GM21717 (cell line): ENCODE measurements at regions not wholly inside any gene's neighbourhood (a gene's known extent, or its start where the extent isn't known, plus 50 kb on each side); places are given as distances from the start of the nearest gene placed in this dataset.

Experiments used
- ATAC-seq: cut with Tn5 transposase; IDR thresholded peaks from one replicate; pipeline ENCODE4 v1.9.1; 2021; ENCODE audit warnings: mild to moderate bottlenecking, moderate library complexity; ENCODE audit not compliant: unreplicated experiment

GRCh38 chr2:33890686-33891085, 291.6 kb upstream of the FAM98A start:
- no peak for ATAC-seq

- ATAC-seq, result no peak
Measured at GRCh38 chr2:33877348-33878016, 278.4 kb upstream of the FAM98A start.

- ATAC-seq, result no peak
Measured at GRCh38 chr2:33873076-33873605, 274.0 kb upstream of the FAM98A start.

DNA sequence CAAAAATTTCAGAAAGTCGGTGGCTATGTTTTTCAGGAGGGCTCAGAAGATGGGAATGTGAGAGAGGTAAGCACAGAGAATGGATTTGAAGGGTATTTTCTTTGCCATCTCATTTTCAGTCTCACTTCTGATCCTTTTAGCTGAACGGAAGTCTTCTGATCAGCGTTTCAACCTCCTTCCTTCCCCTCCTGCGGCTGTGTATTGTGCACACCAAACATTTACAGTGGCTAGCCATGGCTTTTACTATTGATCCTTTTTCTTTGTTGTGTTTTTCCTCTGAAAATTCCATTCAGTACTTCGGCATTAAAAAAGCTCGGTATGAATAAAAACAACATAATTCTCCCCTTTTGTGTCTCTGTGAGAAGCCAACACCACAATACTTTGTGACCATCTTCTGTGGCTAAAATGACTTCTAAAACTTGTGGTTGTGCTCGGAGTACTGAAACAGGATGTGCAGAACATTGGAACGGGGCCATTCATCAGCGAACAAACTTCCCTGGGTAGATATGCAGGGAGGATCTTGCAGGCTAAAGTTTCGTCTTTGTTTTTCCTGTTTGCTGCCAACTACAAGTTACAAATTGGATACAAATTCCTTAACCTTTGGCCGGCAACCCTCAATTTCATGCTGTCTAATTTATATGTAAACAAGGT, 260.8 kb upstream of the FAM98A start:
- no peak for ATAC-seq

DNA sequence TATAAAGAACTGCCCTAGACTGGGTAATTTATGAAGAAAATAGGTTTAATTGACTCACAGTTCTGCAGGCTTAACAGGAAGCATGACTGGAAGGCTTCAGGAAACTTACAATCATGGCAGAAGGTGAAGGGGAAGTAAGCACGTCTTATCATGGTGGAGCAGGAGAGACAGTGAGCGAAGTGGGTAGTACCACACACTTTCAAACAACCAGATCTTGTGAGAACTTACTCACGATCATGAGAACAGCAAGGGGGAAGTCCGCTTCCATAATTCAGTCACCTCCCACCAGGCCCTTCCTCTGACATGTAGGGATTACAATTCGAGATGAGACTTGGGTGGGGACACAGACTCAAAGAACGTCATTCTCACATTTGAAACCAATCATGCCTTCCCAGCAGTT, 260.1 kb upstream of the FAM98A start:
- no peak for ATAC-seq

- no peak for ATAC-seq
Measured at GRCh38 chr2:33848486-33848885, 249.4 kb upstream of the FAM98A start.

DNA sequence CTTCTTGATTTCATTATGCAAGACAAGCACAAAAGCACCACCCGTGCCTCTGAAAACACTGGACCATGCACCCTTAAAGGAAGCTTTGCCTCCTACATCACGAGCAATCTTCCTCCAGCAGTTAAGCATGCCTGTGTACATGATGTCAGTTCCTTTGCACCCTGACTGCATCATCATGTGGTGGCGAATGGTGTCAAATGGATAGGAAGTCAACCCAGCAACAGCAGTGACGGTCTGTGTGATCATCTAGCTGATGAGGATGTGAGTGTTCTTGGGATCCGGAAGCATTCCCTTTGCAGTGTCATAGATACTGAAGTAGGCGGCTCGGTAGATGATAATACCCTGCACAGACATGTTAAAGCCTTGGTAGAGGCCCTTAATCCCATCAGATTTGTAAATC, 240.7 kb upstream of the FAM98A start:
- no peak for ATAC-seq

- no peak for ATAC-seq
Measured at GRCh38 chr2:33836628-33837027, 237.5 kb upstream of the FAM98A start.

DNA sequence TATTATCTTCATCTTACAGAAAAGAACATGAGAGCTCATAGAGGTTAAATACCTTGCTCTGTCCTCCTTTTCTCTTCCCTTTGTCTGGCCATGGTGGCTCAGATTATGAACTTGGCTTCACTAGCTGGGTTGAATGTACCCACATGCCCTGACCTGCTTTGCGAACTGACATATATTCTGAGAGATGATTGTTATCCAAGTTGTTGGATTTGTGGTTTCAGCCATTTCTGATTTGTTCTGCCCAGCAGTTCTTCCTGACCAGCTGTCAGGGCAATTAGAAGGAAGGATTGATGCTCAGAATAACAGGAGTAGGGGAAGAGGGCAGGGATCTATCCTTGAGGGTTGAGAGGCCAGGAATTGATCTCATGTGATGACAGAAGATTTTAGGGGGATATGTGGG, 236.8 kb upstream of the FAM98A start:
- ATAC-seq, result no peak

DNA sequence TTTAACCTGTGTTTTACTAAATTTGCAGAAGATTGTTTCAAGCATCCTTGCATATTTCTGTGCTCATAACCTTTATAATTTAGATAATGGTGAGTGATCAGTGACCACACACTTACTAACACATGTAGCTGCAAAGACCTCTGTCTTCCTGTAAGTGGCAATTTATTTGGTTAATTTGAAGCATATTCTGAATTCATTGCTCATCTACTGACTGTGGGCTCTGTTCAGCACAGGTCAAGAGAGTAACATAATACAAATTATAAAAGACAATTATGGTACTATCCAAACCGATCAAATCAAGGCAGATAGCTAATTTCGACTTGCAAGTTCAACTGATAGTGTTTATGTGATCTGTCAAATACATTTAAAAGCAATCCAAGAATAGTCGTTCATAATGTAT, 223.9 kb upstream of the FAM98A start:
- ATAC-seq, result no peak

- no peak for ATAC-seq
Measured at GRCh38 chr2:33812707-33813106, 213.6 kb upstream of the FAM98A start.

GRCh38 chr2:33810046-33810835, 211.1 kb upstream of the FAM98A start:
- ATAC-seq, result no peak

DNA sequence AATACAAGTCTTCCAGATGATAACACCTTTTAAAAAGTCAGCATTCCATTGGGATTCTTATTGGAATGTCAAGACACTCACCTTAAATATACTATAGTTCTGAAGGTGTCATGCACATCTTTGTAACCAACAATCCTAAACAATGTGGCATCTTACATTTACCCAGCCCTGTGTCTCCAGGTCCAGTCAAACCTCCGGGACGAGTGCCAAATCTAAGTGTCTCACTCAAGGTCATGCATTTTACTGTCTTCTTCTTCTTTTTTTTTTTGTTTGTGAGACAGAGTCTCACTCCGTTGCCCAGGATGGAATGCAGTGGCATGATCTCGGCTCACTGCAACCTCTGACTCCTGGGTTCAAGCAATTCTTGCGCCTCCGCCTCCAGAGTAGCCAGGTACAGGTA, 206.9 kb upstream of the FAM98A start:
- ATAC-seq, result no peak

DNA sequence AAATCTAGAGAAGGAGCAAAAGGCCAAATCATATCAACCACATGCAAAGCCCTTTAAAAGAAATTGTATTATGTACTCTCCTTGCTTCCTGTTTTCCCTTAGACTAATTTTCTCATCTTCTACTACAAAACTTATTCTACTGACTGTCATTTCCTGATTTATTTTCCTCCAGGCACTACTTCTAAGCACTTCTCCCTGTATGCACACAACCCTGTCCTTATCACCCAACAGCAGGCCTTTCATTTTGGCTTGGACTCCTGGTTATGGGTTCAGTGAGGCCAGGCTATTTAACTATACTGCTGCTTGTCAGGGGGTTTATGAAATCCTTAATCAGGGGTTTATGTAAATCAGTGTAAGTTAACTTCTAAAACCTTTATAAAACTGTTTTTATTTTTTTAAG, 205.1 kb upstream of the FAM98A start:
- ATAC-seq, result no peak

DNA sequence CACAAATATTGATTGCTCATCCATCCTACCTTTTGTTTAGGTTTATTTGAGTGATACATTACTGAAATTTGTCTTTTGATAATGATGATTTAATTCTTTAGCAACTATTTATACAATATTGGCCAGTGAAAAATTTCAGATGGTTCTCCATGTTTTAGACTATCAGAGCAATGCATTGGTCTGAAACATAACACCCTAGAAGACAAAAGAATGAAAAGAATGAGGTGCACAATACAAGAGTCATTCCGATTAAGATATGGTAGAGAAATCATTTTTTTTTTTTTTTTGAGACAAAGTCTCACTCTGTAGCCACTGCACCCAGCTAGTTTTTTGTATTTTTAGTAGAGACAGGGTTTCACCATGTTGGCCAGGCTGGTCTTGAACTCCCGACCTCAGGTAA, 197.4 kb upstream of the FAM98A start:
- ATAC-seq, result no peak

DNA sequence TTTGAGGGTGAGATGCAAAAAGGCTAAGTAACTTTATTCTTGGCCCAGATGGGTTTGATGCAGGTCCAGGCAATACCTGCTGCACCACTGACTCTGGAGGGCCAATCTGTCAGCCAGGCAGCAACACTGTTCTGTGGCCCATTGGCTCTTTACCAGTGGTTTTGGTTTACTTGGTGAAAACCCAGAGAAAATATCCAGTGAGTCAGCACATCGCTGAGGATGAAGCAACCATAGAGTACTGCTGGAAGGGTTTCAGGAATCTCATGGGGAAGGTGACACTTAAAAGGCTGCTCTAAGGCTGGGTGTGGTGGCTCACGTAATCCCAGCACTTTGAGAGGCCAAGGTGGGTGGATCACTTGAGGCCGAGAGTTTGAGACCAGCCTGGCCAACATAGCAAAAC, 192.5 kb upstream of the FAM98A start:
- no peak for ATAC-seq

- ATAC-seq, result no peak
Measured at GRCh38 chr2:33788044-33788443, 188.9 kb upstream of the FAM98A start.

DNA sequence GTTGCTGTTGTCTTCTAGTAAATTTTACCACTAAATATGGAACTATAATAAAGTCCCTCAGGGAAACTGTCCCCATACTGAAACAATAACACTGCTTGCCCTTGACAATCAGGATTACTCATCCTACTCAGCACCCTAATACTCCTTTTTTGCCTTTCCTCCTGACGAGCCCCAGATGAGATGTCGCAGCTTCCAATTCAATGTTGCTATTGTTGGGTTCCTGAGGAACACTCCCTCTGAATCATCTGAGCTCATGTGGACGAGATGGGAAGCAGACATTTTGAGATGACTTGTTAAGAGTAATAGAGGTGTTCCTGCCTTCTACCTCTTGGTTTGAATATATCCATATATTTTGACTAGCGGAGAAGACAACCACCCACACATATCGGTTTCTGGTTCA, 187.8 kb upstream of the FAM98A start:
- no peak for ATAC-seq

- peak; percentile 89 for ATAC-seq
Measured at GRCh38 chr2:33785201-33786106, 186.4 kb upstream of the FAM98A start.

GRCh38 chr2:33784488-33784887, 185.4 kb upstream of the FAM98A start:
- peak; percentile 9 for ATAC-seq
